Panc1 (cell line): ENCODE measurements at regions not wholly inside any gene's neighbourhood (a gene's known extent, or its start where the extent isn't known, plus 50 kb on each side); places are given as distances from the start of the nearest gene placed in this dataset.

Experiments
- ATAC-seq: fragments of 200-7000 bp; cut with Tn5 transposase; 2 replicates; pipeline ENCODE4 v1.9.1; 2020; ENCODE audit warnings: mild to moderate bottlenecking, moderate library complexity
- BruUV-seq: library from RNA; stranded (reverse); fragments of 400-500 nt; replicated peaks from 2 replicates; lab custom pipeline; 2021; lab: Mats Ljungman, UMichigan
- CTCF ChIA-PET: fragments of 300-600 bp; sonication (Branson Sonifier 250); formaldehyde crosslinking; loops from one replicate; lab custom pipeline; 2022; ENCODE audit warnings: antibody characterized with exemption; lab: Charles Lee
- POLR2A ChIA-PET: fragments of 300-600 bp; sonication (Branson Sonifier 250); formaldehyde crosslinking; loops from one replicate; lab custom pipeline; 2022; ENCODE audit warnings: antibody characterized with exemption; lab: Charles Lee
- DNase-seq: peaks from one replicate; pipeline ENCODE4 v3.0.0-alpha.2; 2010; ENCODE audit warnings: low read depth, low spot score
- H3K27ac ChIP-seq: 2 replicates; pipeline ENCODE4 v1.5.1; 2011; ENCODE audit warnings: mild to moderate bottlenecking, low read length, inconsistent platforms
- H3K27me3 ChIP-seq: fragments of 200-500 bp; sonication (Bioruptor generic); 2 replicates; pipeline ENCODE4 v1.6.0; 2014; ENCODE audit warnings: low read length, inconsistent platforms; ENCODE audit not compliant: control insufficient read depth, insufficient read depth
- H3K36me3 ChIP-seq: fragments of 200-500 bp; sonication (Bioruptor generic); 2 replicates; pipeline ENCODE4 v1.5.1; 2014; ENCODE audit warnings: inconsistent platforms, mild to moderate bottlenecking, low read length, moderate library complexity; ENCODE audit not compliant: control insufficient read depth, insufficient read depth
- H3K4me1 ChIP-seq: 2 replicates; pipeline ENCODE4 v1.5.1; 2011; ENCODE audit warnings: inconsistent platforms, mild to moderate bottlenecking, low read length, moderate library complexity; ENCODE audit not compliant: control insufficient read depth, insufficient read depth
- H3K4me3 ChIP-seq, 2 experiments: 2 replicates each; pipeline ENCODE4 v1.5.1; 2011 to 2012; ENCODE audit warnings: low read depth in 2 of 2, low read length in 2 of 2, mild to moderate bottlenecking in 2 of 2, inconsistent platforms in 1 of 2, moderate library complexity in 1 of 2
- H3K9me3 ChIP-seq: fragments of 200-500 bp; sonication (Bioruptor generic); 2 replicates; pipeline ENCODE4 v1.5.1; 2014; ENCODE audit warnings: low read depth, mild to moderate bottlenecking, inconsistent platforms, low read length, moderate library complexity; ENCODE audit not compliant: control insufficient read depth, insufficient read depth
- CTCF ChIP-seq: fragments of 450-650 bp; IDR thresholded peaks from 2 replicates; pipeline ENCODE4 v1.5.1; 2017; ENCODE audit warnings: mild to moderate bottlenecking
- POLR2AphosphoS5 ChIP-seq: IDR thresholded peaks from 2 replicates; pipeline ENCODE4 v1.6.1; 2012; ENCODE audit warnings: mild to moderate bottlenecking, low read depth, low read length, moderate library complexity
- REST ChIP-seq, 2 experiments: IDR thresholded peaks; 2 replicates each; pipeline ENCODE4 v1.6.1; 2011 to 2012; ENCODE audit warnings: low read depth in 2 of 2, control low read depth in 1 of 2, low read length in 1 of 2, mild to moderate bottlenecking in 1 of 2, moderate library complexity in 1 of 2; ENCODE audit not compliant: insufficient read depth in 1 of 2
- SIN3A ChIP-seq: IDR thresholded peaks from 2 replicates; pipeline ENCODE4 v1.6.1; 2012; ENCODE audit warnings: low read depth, mild to moderate bottlenecking, low read length, moderate library complexity, borderline replicate concordance; ENCODE audit not compliant: insufficient read depth
- TCF7L2 ChIP-seq: IDR thresholded peaks from 2 replicates; pipeline ENCODE4 v1.6.1; 2011; ENCODE audit warnings: mild to moderate bottlenecking, low read depth, low read length, inconsistent platforms
- in situ Hi-C: cut with HindIII; loops from 2 replicates; pipeline ENCODE4 v1.10.0; 2016; ENCODE audit warnings: low sequenced_read_pairs, low pct_unique_long_range_greater_than_20kb
- intact Hi-C: fragments of 100-400 bp; cut with micrococcal nuclease; formaldehyde crosslinking; loops from one replicate; pipeline ENCODE4 v1.10.0; 2022; ENCODE audit not compliant: unreplicated experiment

GRCh38 chr20:58073945-58074856 is 154.3 kb downstream of the ANKRD60 start:
- Histone ChIP-seq H3K4me1 (no peaks in the 10 kb centered on the region), H3K9me3 (no peaks in the 10 kb centered on the region), H3K27ac (no peak overlapping the region), H3K4me3 (no peak overlapping the region), H3K36me3 (no peaks in the 10 kb centered on the region), H3K27me3 (no peaks in the 10 kb centered on the region)
- in situ Hi-C loops (no loop called here), intact Hi-C loops (no loop called here)
- BruUV-seq = no TSS peak
- no peak for DNase-seq
- ATAC-seq = no peak
- POLR2A ChIA-PET = no interaction called here
- CTCF ChIA-PET = no interaction called here
- TF ChIP-seq REST (IDR thresholded peaks at IDR 0.05; ENCODE audit: insufficient read depth in 1 of 2, low read depth in 2 of 2, low read length in 1 of 2) (no peak), TCF7L2 (no peak), CTCF (no peak), SIN3A (no peak), POLR2AphosphoS5 (no peak)

- ChIA-PET CTCF (no interaction called here), POLR2A (no interaction called here)
- intact Hi-C loops (no loop called here), in situ Hi-C loops (no loop called here)
- no peak for DNase-seq
- Histone ChIP-seq H3K4me1 (no peaks in the 10 kb centered on the region), H3K4me3 (no peak overlapping the region), H3K9me3 (no peaks in the 10 kb centered on the region), H3K27ac (no peak overlapping the region), H3K27me3 (no peaks in the 10 kb centered on the region), H3K36me3 (no peaks in the 10 kb centered on the region)
- no TSS peak for BruUV-seq
- no peak for ATAC-seq
- TF ChIP-seq REST (IDR thresholded peaks at IDR 0.05; ENCODE audit: insufficient read depth in 1 of 2, low read depth in 2 of 2, low read length in 1 of 2) = no peak
- TF ChIP-seq POLR2AphosphoS5 = no peak
- no peak for TF ChIP-seq CTCF
- no peak for TF ChIP-seq SIN3A
- TF ChIP-seq TCF7L2 = no peak
These were observed 155.5 kb downstream of the ANKRD60 start for GRCh38 chr20:58072695-58073671.
